GM18499 (cell line): ENCODE measurements at regions not wholly inside any gene's neighbourhood (a gene's known extent, or its start where the extent isn't known, plus 50 kb on each side); places are given as distances from the start of the nearest gene placed in this dataset.

ENCODE experiments used
- ATAC-seq: cut with Tn5 transposase; IDR thresholded peaks from one replicate; pipeline ENCODE4 v1.9.1; 2021; ENCODE audit warnings: moderate number of reproducible peaks; ENCODE audit not compliant: insufficient read depth, unreplicated experiment

- ATAC-seq, result no peak
These were observed 399.2 kb downstream of the NLGN4X start for GRCh38 chrX:5829469-5829868.

DNA sequence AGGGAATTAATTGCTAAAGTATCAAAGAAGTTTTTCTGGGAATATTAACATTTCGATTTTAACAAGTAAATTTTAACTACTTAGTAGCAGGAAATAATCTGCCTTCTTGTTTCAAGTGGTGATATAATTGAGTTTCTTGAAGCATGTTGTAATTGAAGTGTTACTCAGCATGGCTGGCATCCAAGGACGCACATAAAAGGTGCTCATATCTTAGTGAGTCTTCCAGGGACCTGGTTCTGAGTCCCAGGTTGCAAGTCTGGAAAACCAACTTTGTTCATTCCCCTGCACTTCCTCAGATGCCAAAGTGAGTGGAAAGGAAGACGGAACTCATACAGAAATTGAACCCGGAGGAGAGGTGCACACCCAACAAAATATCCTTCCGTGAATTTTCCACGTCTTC lies 399.6 kb downstream of the NLGN4X start:
- no peak for ATAC-seq

DNA sequence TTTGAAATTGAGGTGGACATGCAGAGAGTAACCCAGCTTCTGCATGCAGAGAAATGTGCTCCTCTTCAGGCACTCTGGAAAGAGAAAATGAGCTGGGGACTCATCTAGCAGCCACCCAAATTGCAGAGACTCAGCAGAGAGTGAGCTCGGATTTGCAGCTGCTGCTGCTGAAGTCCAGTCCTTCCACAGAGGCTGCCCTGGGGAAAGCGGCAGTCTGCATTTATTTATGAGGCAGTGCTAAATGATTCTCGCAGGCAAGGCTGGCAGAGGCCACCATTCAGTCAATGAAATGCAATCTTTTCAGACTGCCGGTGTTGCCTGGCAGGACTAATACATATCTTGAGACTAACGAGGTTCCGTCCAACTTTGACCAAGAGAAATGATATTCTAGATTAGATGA lies 404.8 kb downstream of the NLGN4X start:
- no peak for ATAC-seq

DNA sequence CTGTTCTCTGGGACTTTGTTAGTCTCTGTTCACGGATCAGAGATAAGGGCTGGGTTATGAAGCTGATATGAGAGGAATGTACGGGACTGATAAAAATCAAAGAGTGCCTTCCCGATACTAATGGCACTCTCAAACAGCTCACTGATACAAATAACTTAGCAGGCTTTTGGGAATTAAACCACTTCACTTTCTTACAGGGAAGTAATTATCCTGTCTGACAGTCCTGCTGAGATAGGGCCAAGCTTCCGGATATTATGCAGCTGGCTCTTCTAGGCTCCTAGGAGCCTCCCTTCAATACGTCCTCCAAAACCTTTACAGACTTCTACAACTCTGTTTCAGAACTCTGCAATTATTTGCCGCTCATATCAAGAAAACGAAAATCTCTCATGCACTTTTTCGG lies 418.0 kb downstream of the NLGN4X start:
- no peak for ATAC-seq

- no peak for ATAC-seq
These were observed 421.5 kb downstream of the NLGN4X start for GRCh38 chrX:5807181-5807580.

DNA sequence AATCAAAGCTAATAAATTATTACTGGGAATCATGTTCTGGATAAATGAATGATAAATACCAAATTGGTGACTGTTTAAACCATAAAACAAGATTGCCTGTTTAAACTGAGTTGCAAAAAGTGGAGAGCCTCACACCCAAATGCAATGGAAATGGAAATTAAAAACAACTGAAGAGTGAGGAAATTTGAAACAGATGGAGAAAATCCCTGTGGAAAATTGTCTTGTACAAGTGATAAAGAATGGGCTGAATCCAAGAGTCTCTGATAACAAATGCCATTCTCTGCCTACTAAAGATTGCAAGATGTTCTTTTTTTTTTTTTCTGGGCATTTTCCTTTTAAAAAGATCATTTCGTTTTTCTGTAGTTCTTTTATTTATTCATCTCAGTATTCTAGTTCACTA lies 426.3 kb downstream of the NLGN4X start:
- no peak for ATAC-seq

DNA sequence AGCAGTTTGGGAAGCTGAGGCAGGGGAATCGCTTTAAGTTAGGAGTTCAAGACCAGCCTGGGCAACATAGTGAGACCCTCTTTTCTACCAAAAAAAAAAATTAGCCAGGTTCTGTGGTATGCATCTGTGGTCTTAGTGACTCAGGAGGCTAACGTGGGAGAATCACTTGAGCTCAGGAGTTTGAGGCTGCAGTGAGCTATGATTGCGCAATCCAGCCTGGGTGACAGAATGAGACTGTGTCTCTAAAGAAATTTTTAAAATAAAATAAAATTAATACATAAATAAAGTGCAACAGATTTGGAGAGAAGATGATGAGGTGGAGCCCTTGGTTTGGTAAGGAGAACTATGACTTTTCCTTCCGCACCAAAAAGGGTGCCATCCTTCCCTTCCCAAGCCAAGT lies 436.9 kb downstream of the NLGN4X start:
- no peak for ATAC-seq

DNA sequence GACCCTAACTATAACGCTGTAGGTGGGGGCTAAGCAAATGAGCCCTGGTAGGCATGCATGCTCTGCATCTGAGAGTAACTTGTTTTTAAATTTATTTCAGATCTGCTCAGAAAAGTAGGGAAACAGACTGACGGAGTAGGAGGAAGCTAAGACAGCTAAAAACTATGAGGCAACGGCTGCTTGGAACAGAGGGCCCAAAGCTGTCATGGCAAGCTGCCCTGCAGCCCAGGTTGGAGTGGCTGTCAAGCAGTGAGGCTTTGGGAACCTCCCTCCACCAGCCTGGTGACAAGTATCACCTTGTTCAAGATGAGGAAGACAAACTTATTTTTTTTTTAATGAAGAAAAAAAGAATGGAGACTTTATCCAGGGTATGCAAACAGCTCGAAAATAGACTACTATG lies 439.8 kb downstream of the NLGN4X start:
- ATAC-seq, result no peak

- ATAC-seq, result no peak
These were observed 447.8 kb downstream of the NLGN4X start for GRCh38 chrX:5780821-5781220.

GRCh38 chrX:5775846-5776430 lies 452.7 kb downstream of the NLGN4X start:
- no peak for ATAC-seq

DNA sequence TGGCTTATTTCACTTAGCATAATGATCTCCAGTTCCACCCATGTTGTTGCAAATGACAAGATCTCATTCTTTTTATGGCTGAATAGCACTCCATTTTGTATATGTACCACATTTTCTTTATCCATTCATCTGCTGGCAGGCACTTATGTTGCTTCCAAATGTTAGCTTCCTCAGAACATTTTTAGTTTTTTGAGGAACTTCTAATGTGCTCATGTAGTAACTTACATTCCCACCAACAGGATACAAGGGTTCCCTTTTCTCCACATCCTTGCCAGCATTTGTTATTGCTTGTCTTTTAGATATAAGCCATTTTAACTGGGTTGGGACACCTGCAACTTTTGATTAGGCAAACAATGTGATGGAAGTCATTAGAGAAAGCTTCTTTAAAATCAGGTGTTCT lies 454.2 kb downstream of the NLGN4X start:
- no peak for ATAC-seq

DNA sequence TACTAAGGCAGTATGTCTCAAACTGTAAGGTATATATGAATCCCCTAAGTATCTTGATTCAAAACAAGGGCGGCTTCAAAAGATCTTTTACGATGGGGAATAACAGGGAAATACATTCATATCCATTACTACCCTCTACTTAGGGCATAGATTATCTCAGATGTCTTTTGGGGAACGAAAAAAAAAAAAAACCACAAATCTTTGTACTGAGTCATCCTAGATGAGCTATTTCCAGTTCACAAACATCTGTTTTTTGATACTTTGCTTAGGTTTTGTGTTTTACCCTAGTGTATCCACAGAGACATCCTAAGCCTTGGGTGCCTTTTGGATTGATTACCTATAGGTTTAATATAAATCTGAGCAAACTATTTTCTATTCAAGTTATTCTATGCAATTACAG lies 457.2 kb downstream of the NLGN4X start:
- ATAC-seq, result no peak

DNA sequence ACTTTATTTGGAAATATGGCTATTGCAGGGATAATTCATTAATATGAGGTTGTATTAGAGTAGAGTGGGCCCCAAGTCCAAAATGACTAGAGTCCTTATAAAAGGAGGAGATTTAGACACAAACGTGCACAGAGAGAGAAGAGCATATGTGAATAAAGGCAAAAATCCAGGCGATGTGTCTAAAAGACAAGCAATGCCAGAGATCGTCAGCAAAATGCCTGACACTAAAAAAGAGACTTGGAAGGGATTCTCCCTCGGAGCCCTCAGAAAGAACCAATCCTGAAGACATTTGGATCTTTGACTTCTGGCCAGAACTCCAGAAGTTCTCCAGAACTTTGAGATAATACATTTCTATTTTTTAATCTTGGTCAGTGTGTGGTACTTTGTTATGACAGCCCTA lies 472.1 kb downstream of the NLGN4X start:
- no peak for ATAC-seq

- no peak for ATAC-seq
These were observed 475.4 kb downstream of the NLGN4X start for GRCh38 chrX:5753291-5753690.

GRCh38 chrX:5752831-5753230 lies 475.8 kb downstream of the NLGN4X start:
- ATAC-seq, result no peak

DNA sequence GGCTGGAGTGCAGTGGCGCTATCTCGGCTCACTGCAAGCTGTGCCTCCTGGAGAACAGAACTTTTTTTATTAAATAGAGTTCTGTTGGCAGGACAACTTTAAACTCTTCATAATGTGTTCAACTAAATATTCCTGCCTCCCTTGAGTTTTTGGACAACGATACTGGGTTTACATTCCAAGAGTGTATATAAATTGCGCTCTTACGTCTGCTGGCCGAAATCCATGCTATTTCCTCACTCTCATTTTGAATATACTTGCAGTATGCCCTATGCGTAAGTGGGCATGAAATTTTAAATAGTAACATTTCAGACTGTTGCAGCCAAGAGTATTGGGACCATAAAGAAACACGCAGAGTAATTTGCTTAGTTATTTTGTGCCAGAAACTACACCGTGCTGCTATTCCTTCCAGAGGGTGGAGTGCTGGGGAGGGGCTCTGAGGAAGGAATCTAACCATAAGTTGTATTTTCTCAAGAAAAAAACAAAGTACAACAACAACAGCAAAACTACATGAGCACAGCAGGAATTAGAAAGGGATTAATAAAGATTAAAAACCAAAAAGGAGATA lies 480.0 kb downstream of the NLGN4X start:
- ATAC-seq, result no peak

- ATAC-seq, result no peak
These were observed 482.4 kb downstream of the NLGN4X start for GRCh38 chrX:5746231-5746630.

DNA sequence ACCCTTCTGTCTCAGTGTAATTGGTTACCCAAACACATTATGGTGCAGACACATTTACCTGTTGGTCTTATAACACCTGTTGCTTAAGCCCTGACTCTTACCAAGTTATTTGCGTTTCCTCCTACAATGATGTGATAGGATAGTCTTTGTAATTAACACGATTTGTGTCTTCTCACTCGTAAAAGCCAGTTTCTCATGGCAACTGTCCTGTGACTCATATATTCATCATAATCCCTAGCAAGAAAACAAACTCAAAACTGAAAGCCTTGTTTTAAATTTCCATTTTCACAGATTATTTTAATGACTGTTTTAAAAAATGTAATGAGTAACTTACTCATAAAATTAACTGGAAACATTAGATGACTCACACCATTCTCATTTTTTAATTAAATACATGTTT lies 495.2 kb downstream of the NLGN4X start:
- no peak for ATAC-seq

- ATAC-seq, result no peak
These were observed 498.1 kb downstream of the NLGN4X start for GRCh38 chrX:5730556-5730955.

DNA sequence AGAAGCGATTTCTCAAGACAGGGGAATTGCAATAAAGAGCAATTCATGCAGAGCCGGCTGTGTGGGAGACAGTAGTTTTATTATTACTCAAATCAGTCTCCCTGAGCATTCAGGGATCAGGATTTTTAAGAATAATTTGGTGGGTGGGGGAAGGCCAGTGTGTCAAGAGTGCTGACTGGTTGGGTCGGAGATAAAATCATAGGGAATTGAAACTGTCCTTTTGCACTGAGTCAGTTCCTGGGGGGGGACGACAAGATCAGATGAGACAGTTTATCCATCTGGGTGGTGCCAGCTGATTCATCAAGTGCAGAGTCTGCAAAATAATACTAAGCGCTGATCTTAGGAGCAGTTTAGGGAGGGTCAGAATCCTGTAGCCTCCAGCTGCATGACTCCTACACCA lies 502.4 kb downstream of the NLGN4X start:
- ATAC-seq, result no peak

GRCh38 chrX:5724123-5724522 lies 504.5 kb downstream of the NLGN4X start:
- ATAC-seq, result no peak

DNA sequence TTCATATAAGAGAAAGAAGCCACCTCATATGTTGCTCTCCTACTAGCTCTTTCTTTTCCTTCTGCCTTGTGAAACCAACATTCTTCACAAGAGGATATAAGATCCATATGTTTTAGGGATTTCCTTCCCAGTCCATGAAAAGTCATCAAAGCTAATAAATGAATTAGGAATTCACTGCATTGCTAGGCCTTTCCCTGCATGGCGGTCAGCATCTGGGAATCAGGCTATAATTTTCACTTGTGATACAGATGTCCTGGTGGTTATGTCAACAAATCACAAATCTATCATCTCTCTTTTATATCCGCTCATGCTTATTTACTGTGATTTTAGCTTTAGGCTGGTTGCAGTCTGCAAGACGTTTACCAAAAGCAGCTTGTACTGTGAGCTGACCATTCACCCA lies 510.0 kb downstream of the NLGN4X start:
- ATAC-seq, result no peak

DNA sequence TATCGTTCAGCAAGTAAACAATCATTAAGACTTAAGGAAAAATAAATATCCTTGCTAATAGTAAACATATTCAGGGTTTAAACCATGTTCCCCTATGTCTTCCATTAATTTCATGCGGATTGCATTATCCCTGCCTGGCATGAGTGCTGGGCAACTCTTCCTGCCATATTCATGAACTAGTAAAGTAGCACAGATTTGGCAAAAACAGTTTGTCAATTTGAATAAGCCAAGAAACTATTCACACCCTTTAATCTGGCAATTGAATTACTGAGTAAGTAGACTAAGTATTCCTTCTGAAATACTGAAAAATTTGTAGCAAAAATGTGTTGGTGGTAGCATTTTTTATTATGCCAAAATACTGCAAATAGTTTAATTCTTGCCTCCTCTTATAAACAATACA lies 512.0 kb downstream of the NLGN4X start:
- no peak for ATAC-seq
